Retinal pigment epithelial cell (primary cell): ENCODE measurements at regions not wholly inside any gene's neighbourhood (a gene's known extent, or its start where the extent isn't known, plus 50 kb on each side); places are given as distances from the start of the nearest gene placed in this dataset.
"Not testable (repeated sequence)": the region's sequence is repeated elsewhere in the genome, so short reads cannot be mapped to it uniquely, and the experiment has no call there.

Experiments
- DNase-seq: peaks from one replicate; pipeline ENCODE4 v3.0.0-alpha.2; 2010; ENCODE audit warnings: low read depth
- H3K4me3 ChIP-seq: 2 replicates; pipeline ENCODE4 v1.5.1; 2011; ENCODE audit warnings: mild to moderate bottlenecking, low read length, control low read depth, moderate library complexity
- CTCF ChIP-seq: conservative IDR thresholded peaks from 2 replicates; pipeline ENCODE4 v1.5.1; 2011; ENCODE audit warnings: low read depth, low read length, control low read depth, inconsistent platforms

- no peak for TF ChIP-seq CTCF
- no peak for DNase-seq
- H3K4me3 ChIP-seq = no peak overlapping the region
Observed at GRCh38 chr1:30445449-30445848, 277.9 kb downstream of the MATN1 start.

GRCh38 chr1:30444850-30445249 is 278.5 kb downstream of the MATN1 start:
- no peak for TF ChIP-seq CTCF
- H3K4me3 ChIP-seq = no peak overlapping the region
- DNase-seq = no peak

GRCh38 chr1:30444401-30444800 is 279.0 kb downstream of the MATN1 start:
- no peak overlapping the region for H3K4me3 ChIP-seq
- TF ChIP-seq CTCF = no peak
- no peak for DNase-seq

- DNase-seq, H3K4me3 ChIP-seq: not testable (repeated sequence)
Observed at GRCh38 chr1:30438274-30438673, 285.1 kb downstream of the MATN1 start.

GRCh38 chr1:30437059-30437576 is 286.3 kb downstream of the MATN1 start:
- DNase-seq = no peak
- H3K4me3 ChIP-seq = no peak overlapping the region
- TF ChIP-seq CTCF = no peak

GRCh38 chr1:30427545-30427944 is 295.8 kb downstream of the MATN1 start:
- DNase-seq = no peak
- no peak overlapping the region for H3K4me3 ChIP-seq
- TF ChIP-seq CTCF = no peak

- H3K4me3 ChIP-seq = no peak overlapping the region
- no peak for TF ChIP-seq CTCF
- DNase-seq = no peak
Observed at GRCh38 chr1:30425046-30425445, 298.3 kb downstream of the MATN1 start.

- H3K4me3 ChIP-seq = no peak overlapping the region
- no peak for DNase-seq
Observed at GRCh38 chr1:30423570-30423969, 299.8 kb downstream of the MATN1 start.

More at GRCh38 chr1:30423570-30423969, 299.8 kb downstream of the MATN1 start:
- TF ChIP-seq CTCF = no peak
